HS-27A (cell line): ENCODE measurements at regions not wholly inside any gene's neighbourhood (a gene's known extent, or its start where the extent isn't known, plus 50 kb on each side); places are given as distances from the start of the nearest gene placed in this dataset.
"Not testable (repeated sequence)": the region's sequence is repeated elsewhere in the genome, so short reads cannot be mapped to it uniquely, and the experiment has no call there.

Source experiments
- DNase-seq: peaks from one replicate; pipeline ENCODE4 v3.0.0-alpha.2; 2012; ENCODE audit warnings: low read depth, missing footprints

DNA sequence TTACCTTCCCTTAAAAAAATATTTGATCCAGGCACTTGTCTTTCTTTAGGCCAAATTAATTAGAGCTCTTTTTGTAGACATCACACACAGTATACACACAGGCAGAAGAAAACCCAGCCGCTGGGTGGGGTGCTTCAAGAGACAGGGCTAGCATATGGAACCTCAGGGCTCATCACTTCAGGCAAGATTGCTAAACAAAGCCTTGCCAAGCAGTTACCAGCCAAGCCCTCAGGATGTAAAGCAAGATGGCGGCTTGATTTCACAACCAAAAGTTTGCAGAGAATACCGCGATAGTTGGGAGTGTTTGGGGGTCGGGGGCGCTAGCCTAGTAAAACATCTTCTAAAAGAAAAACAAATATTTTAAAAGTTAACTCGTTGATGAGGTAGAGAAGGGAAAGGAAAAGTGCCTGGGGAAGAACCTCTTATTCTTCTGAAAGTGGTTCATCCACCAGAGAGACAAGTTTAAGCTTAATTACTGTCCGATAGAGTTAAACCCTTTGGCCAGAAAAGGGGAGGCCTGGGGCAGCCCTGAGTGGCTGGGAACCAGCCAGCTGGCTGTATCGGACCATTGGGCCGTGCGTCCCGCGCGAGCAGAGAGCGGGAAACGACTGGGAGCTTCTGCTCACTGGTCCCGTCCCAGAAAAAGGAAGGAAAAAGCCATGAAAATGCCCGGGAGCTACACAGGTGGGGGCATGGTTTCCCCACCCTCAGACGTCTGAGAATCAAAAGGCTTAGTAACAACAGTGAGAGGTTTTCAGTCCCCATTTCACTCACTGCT is 254.9 kb upstream of the PCDH20 start:
- no peak for DNase-seq

- DNase-seq: no peak
Measured at GRCh38 chr13:61664801-61665705, 249.4 kb upstream of the PCDH20 start.

DNA sequence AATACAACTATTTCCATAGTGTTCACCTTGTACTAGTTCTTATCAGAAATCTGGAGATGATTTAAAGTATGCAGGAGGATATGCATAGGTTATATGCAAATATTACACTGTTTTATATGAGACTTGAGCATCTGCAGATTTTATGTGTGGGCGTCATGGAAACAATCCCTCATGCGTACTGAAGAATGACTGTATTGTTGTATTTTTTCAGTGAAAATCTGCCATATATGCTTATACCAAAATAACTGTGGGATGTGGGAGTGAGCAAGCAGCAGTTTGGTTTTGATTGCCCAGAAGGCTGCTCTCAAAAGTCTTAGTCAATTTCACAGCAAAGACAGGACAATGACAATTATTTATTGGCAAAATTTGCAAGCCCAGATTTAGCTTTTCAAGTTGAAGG is 238.8 kb upstream of the PCDH20 start:
- DNase-seq: no peak

- no peak for DNase-seq
Measured at GRCh38 chr13:61648547-61648946, 232.9 kb upstream of the PCDH20 start.

DNA sequence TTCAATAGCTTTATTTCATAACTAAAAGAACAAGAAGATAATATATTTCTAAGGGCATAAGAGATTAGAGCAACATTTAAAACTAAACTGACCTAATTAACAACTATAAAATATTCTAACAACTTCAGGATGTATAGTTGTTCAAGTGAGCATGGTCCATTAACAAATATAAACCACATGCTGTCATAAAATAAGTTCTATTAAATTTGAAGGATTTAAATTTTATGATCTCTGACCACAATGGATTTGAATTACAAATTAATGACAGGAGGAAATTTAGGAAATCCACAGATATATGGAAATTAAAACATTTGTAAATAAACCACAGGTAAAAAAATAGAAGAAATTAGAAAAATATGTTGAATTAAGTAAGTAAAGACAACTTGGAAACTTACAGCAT is 196.5 kb upstream of the PCDH20 start:
- DNase-seq: no peak

GRCh38 chr13:61608138-61608537 is 192.5 kb upstream of the PCDH20 start:
- DNase-seq: no peak

DNA sequence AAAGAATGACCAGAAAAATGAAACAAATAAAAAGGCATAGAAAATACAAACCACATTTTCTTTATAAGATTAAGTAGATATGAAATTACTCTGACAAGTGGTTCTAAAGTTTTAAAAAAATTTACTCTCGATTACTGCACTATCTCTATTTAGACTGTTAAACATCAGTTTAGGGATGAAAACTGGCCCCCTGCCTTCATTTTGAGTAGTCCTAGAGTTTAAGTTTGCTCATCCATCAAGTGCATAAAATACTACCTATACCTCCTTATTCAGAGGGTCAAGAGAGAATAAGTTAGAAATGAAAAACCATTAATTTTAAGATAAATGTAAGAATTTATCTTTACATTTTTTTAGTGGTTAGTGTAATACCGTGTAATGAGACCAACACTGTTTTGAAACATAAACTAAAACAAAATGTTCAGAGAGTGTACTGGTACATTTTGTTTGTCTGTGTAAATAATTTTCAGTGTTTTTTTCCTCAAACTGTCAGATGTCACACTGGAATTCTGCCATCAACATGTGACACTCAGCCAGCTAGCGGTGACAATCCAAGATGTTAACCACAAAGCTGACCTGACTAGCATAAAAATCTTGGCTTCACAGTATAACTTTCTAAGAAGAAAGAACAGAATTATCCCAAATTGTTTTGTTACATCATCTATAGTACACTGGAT is 184.8 kb upstream of the PCDH20 start:
- DNase-seq: no peak

DNA sequence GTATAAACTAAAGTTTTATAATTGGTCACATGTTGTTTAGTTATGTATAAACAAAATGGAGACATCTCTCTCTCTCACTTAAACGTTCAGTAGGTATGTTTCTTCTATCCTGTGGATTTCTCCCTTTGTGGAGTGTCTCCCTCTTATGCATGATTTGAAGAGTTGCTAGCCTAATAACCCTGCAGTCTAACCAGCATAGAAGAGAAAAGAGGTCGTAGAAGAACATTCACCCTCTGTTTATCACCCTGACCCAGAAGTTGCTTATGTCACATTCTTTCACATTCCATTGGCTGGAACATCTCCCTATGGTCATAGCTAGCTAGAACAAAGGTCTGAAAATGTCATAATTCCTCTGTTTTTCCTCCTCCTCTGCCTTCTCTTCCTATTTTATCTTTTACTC is 176.8 kb upstream of the PCDH20 start:
- DNase-seq: no peak

- no peak for DNase-seq
Measured at GRCh38 chr13:61575973-61576372, 160.3 kb upstream of the PCDH20 start.

DNA sequence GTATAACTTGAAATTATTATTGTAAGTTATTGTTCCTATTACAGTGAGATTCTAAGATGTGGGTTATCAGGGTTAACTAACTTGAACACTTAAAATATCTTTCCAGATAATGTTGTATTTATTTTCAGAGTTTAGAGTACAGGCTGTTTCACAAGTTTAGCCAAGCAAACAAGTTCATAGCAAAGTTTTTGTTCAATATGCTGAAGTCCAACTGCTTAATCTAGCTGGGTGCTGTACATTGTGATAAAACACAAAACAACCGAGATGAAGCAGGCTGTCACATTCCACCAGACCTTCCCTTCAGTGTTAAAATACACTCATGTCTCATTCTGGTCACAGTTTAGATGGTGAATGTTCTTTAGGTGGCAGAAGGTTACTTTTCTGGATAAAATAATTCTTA is 148.0 kb upstream of the PCDH20 start:
- DNase-seq: no peak

DNA sequence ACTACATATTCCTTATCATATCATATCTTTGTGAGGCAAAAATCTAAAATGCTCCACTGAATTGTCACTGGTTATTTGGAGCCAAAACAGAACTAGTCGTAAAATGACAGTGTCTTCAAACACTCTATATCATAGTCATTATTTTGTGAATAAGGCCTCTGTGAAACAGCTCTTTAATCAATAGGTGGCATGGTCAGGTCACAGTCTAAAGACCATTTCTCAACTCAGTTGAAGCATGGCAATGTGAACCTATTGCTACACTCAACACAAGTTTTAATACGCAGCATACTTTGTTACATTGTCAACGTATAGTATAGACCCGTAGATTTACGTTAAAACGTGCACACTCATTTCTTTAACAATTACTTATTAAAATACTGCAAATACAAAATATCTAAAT is 131.3 kb upstream of the PCDH20 start:
- DNase-seq: no peak

DNA sequence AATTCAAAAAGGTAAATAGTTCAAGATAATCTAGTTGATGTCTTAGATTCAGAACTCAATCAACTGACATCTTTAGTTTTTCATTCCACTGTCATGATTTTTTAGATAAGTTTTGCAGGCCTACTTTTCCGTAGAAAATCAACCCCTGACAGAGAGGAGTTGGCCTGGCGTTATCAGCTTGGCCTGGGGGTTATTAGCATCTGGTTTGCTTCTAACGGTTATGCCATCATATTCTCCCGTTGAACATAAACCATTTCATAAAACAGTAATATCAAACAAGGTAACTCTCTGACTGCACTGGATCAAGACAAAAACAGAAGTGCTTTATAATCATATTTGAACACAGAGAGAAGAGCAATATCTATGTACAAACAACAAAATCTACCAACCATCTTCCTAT is 130.8 kb upstream of the PCDH20 start:
- no peak for DNase-seq

DNA sequence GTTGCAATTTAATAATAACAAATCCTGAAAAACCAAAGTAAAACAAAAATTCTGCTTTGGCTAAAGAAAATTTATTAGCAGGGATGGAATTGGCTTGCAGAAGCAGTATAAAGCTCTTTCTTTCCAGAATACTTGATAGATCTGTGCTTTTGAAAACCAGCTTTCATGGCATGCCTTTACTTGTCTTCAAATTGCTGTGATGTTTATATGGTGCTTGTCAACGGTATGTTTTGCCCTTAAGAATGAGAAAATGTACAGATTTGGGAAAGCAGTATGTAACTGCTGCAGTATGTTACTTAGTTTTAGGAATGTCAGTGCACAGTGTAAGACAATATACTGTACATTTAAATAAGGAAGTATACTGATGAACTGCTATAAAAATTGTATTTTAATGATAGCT is 120.8 kb upstream of the PCDH20 start:
- no peak for DNase-seq

DNA sequence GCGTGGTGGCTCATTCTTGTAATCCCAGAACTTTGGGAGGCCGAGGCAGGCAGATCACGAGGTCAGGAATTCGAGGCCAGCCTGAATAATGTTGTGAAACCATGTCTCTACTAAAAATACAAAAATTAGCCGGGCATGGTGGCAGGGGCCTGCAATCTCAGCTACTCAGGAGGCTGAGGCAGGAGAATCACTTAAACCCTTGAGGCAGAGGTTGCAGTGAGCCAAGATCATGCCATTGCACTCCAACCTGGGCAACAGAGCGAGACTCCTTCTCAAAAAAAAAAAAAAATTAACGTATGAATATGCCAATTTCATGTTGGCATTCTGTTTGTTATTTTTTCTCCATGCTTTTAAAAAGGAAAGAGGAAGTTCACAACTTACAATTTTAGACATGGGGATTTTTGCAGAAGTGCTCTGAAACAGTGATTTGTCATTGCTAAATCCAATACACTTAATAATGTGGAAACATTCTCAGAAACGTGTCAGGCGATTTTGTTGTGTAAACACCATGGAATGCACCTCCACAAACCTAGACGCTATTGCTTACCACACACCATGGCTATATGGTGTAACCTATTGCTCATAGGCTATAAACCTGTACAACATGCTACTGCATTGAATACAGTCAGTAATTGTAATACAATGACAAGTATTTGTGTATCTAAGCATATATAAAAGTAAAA is 115.9 kb upstream of the PCDH20 start:
- no peak for DNase-seq

GRCh38 chr13:61519214-61519613 is 103.6 kb upstream of the PCDH20 start:
- DNase-seq: not testable (repeated sequence)

GRCh38 chr13:61508936-61509335 is 93.3 kb upstream of the PCDH20 start:
- DNase-seq: no peak

DNA sequence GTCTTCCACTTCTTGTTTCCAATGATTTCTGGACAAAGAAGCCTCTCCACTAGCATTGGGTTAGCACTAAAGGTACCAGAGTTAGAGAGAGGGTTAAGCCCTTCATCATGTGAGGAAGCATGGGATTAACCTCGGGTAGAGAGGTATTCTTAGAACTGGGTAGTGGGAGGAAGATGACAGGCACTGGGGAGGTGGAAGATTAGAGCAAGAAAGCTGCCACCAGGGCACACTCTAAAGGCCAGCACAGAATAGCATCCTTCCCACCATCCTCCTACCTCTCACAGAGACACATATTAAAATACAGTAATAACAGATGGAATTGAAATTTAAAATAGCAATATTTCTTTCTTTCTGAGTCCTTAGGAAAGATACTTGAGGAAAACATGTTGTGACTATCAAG is 84.5 kb upstream of the PCDH20 start:
- DNase-seq: no peak

DNA sequence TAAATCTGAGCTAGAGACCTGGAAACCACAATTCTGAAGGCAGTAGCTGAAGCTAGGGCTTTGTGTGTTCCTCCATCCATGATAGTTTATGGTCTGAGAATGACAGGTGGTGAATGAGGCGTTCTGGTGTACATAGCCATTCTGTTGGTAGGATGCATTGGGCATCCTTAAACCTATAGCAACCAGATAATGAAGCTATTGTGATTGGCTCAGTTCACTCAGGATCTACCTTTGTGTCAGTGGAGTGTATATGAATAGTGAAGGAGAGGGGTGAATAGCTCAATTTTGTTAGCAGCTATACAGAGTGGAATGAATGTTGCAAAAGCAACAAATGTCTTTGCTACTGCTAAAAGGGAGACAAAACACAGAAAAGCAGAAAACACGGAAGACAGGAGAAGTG is 80.0 kb upstream of the PCDH20 start:
- DNase-seq: no peak

DNA sequence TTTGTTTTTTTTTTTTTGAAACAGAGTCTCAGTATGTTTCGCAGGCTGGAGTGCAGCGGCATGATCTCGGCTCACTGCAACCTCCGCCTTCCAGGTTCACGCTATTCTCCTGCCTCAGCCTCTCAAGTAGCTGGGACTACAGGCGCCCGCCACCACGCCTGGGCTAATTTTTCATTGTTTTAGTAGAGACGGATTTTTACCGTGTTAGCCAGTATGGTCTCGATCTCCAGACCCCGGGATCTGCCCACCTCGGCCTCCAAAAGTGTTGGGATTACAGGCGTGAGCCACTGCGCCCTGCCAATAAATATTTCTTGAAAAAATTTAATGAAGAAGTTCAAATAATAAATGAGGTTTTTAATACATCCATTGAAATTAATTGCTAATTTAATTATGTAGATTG is 77.9 kb upstream of the PCDH20 start:
- not testable (repeated sequence) for DNase-seq

DNA sequence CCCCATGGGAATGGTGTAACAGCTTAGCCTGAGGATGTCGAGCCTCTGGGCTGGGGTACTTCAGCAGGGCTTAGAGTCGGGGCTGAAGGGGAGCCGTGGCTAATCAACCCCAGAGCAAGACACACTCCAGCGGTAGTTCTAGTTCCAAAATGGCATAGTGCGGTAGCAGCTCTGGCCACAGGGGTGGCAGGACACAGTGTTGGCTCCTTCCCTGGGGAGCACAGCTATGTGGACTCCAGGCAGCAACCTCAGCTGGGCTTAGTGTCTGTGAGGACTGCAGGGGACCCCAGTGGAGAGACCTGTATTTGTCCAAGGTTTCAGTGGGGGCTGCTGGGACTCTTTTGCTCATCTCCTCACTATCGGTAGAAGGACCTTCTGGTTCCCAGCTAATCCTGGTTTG is 70.8 kb upstream of the PCDH20 start:
- DNase-seq: no peak

DNA sequence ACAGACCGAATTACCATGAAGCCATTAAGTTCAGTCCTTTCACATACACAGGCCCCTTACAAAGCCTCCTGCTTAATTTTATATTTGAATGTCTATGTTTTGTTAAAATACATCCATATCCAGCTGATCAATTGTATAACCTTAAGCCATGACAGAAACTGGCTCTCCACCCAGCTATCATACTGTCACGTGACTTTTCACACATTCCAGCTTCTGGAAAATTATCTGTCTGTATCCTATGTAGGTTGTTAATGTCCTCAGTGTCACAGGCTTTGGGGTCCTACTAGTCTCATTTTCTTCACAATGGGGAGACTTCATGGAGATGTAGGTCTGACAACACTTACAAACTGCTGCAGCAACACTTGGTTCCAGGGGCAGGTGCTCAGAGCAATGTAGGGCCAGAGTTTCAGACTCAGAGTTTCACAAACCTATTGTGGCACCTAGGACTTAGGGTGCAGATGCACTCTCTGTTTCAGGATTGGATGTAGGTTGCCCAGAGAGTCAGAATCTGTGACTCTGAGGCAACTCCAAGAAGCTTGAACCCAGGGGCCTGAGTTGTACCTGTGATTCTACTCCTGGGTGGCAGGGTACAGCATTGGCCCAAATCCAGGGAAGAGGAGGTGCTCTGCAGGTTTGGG is 69.6 kb upstream of the PCDH20 start:
- DNase-seq: no peak

GRCh38 chr13:61477619-61478018 is 62.0 kb upstream of the PCDH20 start:
- no peak for DNase-seq
